Tibial nerve (tissue), 4 donors: ENCODE measurements at regions not wholly inside any gene's neighbourhood (a gene's known extent, or its start where the extent isn't known, plus 50 kb on each side); places are given as distances from the start of the nearest gene placed in this dataset.

ENCODE experiments used
- DNase-seq, 2 donors: peaks; one replicate each; pipeline ENCODE4 v3.0.0-alpha.2; 2019; ENCODE audit warnings: low spot score in 2 of 2
- H3K27ac ChIP-seq, 4 donors: fragments of 200-600 bp; sonication (generic) in 3 of 4; one replicate each; pipeline ENCODE4 v1.5.1; 2017 to 2019; ENCODE audit warnings: mild to moderate bottlenecking in 1 of 4
- H3K27me3 ChIP-seq, 2 donors: fragments of 200-600 bp; sonication (generic) in 1 of 2; one replicate each; pipeline versions ENCODE4 v1.5.1 to v1.6.0; 2017 to 2019
- H3K36me3 ChIP-seq, 3 donors: fragments of 200-600 bp; sonication (generic); one replicate each; pipeline ENCODE4 v1.5.1; 2018 to 2019
- H3K4me1 ChIP-seq, 4 donors: fragments of 200-600 bp; sonication (generic) in 3 of 4; one replicate each; pipeline ENCODE4 v1.5.1; 2017 to 2019
- H3K4me3 ChIP-seq, 4 donors: fragments of 200-600 bp; sonication (generic) in 3 of 4; one replicate each; pipeline ENCODE4 v1.5.1; 2017 to 2019; ENCODE audit warnings: mild to moderate bottlenecking in 1 of 4, moderate library complexity in 1 of 4
- H3K9me3 ChIP-seq, 4 donors: fragments of 200-600 bp; sonication (generic) in 3 of 4; one replicate each; pipeline ENCODE4 v1.5.1; 2017 to 2019
- EP300 ChIP-seq, 2 donors: sonication (generic); formaldehyde crosslinking; IDR thresholded peaks; one replicate each; pipeline ENCODE4 v1.6.1; 2017; ENCODE audit warnings: antibody characterized with exemption in 2 of 2, mild to moderate bottlenecking in 1 of 2
- POLR2A ChIP-seq, 2 donors: fragments of 450-650 bp; IDR thresholded peaks; one replicate each; pipeline ENCODE4 v1.6.1; 2017; ENCODE audit warnings: antibody characterized with exemption in 2 of 2, mild to moderate bottlenecking in 2 of 2, moderate library complexity in 2 of 2
- WGBS, 2 donors: methylation state at CpG; one replicate each; pipeline ENCODE4 v1.1.5; 2018; 5-methylcytosine and 5-hydroxymethylcytosine counted together
- TF ChIP-seq, protein P1 (sequence below), 5 experiments: fragments of 200-600 bp in 3 of 5; fragments of 450-650 bp in 2 of 5; sonication (generic) in 3 of 5; IDR thresholded peaks; one replicate each; pipeline ENCODE4 v1.5.1; 2016 to 2019; ENCODE audit warnings: antibody characterized with exemption in 5 of 5, mild to moderate bottlenecking in 3 of 5, moderate library complexity in 2 of 5

DNA sequence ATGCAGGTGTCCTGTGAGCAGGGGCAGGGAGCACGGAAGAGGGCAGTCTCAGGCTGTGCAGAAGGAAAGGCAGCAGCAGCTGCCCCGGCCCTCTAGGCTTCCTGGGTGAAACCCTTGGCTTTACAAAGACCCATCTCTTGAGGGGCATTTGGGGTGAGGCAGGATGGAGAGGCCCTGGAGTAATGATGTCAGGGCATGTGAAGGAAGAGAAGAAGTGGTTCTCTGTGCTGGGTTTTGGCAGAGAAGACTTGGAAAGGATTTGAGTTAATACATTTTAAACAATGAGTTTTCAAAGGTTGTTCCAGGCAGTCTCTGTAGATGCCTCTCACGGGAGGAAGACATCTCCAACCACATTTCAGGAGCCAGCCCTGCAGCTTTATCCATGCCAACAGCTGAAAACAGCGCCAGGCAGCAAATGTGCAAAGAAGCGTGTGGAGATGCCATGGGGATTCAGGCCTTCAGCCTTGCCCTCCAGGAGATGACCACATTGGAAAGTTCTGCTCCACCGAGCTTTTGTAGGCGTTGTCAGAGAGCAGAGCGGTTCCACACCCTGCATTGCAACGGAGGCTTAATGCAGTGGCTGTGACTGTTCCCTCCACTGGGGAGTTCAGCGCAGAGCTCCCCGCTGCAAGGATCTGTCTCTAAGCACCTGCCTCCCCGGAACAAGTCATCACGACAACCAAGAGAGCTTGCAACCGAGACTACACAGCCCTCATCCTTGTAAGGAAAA is 322.8 kb downstream of the UQCRFS1 start:
- no peak for TF ChIP-seq POLR2A (IDR thresholded peaks at IDR 0.05)
- TF ChIP-seq, protein P1, sequence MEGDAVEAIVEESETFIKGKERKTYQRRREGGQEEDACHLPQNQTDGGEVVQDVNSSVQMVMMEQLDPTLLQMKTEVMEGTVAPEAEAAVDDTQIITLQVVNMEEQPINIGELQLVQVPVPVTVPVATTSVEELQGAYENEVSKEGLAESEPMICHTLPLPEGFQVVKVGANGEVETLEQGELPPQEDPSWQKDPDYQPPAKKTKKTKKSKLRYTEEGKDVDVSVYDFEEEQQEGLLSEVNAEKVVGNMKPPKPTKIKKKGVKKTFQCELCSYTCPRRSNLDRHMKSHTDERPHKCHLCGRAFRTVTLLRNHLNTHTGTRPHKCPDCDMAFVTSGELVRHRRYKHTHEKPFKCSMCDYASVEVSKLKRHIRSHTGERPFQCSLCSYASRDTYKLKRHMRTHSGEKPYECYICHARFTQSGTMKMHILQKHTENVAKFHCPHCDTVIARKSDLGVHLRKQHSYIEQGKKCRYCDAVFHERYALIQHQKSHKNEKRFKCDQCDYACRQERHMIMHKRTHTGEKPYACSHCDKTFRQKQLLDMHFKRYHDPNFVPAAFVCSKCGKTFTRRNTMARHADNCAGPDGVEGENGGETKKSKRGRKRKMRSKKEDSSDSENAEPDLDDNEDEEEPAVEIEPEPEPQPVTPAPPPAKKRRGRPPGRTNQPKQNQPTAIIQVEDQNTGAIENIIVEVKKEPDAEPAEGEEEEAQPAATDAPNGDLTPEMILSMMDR (IDR thresholded peaks at IDR 0.05), result no peak
- no peak for TF ChIP-seq EP300 (IDR thresholded peaks at IDR 0.05)
- no peak for DNase-seq
- 65 to 69% methylated on average over 14 of the region's 14 CpGs for WGBS, 2 donors
- Histone ChIP-seq H3K27ac (no peak overlapping the region), H3K4me1 (no peaks in the 10 kb centered on the region), H3K4me3 (no peak overlapping the region), H3K9me3 (no peaks in the 10 kb centered on the region), H3K27me3 (no peaks in the 10 kb centered on the region), H3K36me3 (no peaks in the 10 kb centered on the region)

DNA sequence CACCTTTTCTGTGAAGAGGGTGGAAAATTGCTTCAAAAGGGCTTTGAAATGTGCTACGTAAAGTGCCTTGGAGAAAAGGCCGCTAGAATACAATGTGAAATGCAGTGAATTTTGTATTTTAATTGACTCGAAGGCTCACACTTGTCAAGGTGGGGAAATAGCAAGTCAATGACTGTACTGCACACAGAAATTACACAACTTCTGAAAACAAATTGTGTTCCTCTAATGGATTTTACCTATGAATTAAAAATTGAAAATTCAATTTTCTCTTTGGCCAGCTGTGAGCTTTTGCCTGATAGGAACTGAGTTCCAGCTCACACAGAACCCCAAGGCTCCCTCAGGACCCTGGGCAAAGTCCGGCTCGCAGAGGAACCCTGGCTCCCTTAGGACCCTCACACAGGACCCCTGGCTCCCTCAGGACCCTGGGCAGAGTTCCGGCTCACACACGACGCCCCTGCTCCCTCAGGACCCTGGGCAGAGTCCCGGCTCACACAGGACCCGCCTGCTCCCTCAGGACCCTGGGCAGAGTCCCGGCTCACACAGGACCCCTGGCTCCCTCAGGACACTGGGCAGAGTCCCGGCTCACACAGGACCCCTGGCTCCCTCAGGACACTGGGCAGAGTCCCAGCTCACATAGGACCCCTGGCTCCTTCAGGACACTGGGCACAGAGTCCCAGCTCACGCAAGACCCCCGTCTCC is 324.9 kb downstream of the UQCRFS1 start:
- H3K4me3 ChIP-seq, result no peak overlapping the region
- no peaks in the 10 kb centered on the region for H3K9me3 ChIP-seq
- no peak for DNase-seq
- H3K4me1 ChIP-seq, result peaks cover 0 to 4% (median 0%) of the 10 kb centered on the region in 4 donors
- H3K27ac ChIP-seq, result no peak overlapping the region
- TF ChIP-seq POLR2A (IDR thresholded peaks at IDR 0.05), result no peak
- TF ChIP-seq EP300 (IDR thresholded peaks at IDR 0.05), result no peak
- TF ChIP-seq, protein P1 (IDR thresholded peaks at IDR 0.05), result no peak
- H3K27me3 ChIP-seq, result no peaks in the 10 kb centered on the region
- WGBS, 2 donors, result 71% methylated on average over 12 to 14 of the region's 14 CpGs
- H3K36me3 ChIP-seq, result no peaks in the 10 kb centered on the region

DNA sequence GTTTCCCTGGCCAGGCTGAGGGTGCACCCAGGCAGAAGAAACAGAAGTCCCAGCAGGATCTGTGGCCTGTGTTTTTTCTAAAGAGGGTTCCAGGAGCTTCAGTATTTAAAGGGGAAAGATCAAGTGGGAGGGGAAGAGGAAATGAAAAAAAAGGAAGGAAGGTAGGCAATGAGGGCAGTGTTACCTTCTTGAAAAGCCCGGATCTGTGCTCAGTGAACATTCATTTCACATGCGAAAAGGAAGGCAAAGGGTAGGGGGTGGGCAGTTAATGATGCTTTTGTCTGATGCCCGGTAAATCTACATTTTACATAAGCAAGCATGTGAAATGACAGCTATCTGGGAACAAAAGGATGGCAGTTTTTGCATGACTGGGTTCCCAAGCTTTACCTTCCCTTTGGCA is 326.2 kb downstream of the UQCRFS1 start:
- no peak overlapping the region for H3K4me3 ChIP-seq
- 38 to 40% methylated on average over 3 of the region's 3 CpGs for WGBS, 2 donors
- peaks cover 0 to 4% (median 0%) of the 10 kb centered on the region in 4 donors for H3K4me1 ChIP-seq
- H3K36me3 ChIP-seq, result no peaks in the 10 kb centered on the region
- H3K9me3 ChIP-seq, result no peaks in the 10 kb centered on the region
- TF ChIP-seq POLR2A (IDR thresholded peaks at IDR 0.05) (no peak), EP300 (IDR thresholded peaks at IDR 0.05) (no peak)
- TF ChIP-seq, protein P1 (IDR thresholded peaks at IDR 0.05), result no peak
- H3K27ac ChIP-seq, result no peak overlapping the region
- no peak for DNase-seq
- H3K27me3 ChIP-seq, result no peaks in the 10 kb centered on the region

DNA sequence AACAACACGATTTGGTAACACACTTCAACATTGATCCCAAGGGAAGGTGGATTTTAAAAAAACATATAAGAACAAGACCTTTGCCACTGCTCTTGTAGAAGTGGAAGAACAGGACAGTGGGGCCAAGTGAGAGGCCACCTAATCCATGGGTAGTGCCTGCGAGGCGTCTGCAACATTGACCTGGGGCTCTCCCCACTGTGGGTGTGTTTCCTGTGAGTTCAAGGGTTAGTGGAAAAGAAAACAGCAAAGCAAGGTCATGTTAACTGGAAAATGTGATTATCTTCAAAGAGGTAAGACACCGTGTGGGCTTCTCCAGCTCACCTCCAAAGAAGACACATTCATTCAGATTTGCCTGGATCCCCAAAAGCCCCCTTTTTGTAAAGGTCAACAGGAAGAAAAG is 327.0 kb downstream of the UQCRFS1 start:
- no peak overlapping the region for H3K4me3 ChIP-seq
- TF ChIP-seq, protein P1 (IDR thresholded peaks at IDR 0.05), result no peak
- no peak for TF ChIP-seq EP300 (IDR thresholded peaks at IDR 0.05)
- no peak for TF ChIP-seq POLR2A (IDR thresholded peaks at IDR 0.05)
- H3K36me3 ChIP-seq, result no peaks in the 10 kb centered on the region
- peaks cover 0 to 4% (median 0%) of the 10 kb centered on the region in 4 donors for H3K4me1 ChIP-seq
- no peak overlapping the region for H3K27ac ChIP-seq
- no peak for DNase-seq
- no peaks in the 10 kb centered on the region for H3K27me3 ChIP-seq
- WGBS, 2 donors, result 50 to 57% methylated on average over 4 of the region's 4 CpGs
- no peaks in the 10 kb centered on the region for H3K9me3 ChIP-seq

DNA sequence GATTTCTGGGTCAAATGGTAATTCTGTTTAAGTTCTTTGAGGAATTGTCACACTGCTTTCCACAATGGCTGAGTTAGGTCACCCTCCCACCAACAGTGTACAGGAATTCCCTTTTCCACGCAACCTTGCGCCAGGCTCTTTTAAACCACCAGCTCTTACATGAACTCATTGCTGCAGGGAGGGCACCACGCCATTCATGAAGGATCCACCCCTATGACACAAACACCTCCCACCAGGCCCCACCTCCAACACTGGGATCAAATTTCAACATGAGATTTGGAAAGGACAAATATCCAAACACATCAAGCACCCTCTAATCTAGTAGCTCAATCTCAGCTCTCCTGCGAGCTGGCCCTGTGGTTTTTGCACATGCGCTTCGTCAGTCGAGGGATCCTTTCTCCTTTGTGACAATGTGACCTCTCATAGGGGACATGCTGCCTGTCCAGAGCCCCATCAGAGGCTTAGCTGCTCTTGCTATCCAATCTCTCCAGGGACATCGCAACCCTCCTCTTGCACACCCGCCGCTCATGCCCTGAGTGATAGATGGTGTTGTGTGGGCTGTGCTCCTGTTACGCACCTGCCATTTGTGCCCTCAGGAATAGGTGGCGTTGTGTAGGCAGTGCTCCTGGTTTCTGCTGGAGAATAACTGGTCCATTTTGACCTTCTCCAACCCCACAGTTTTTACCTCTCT is 328.0 kb downstream of the UQCRFS1 start:
- Histone ChIP-seq H3K4me1 (peaks cover 0 to 4% (median 0%) of the 10 kb centered on the region in 4 donors), H3K27me3 (no peaks in the 10 kb centered on the region), H3K4me3 (no peak overlapping the region), H3K36me3 (no peaks in the 10 kb centered on the region), H3K27ac (no peak overlapping the region), H3K9me3 (no peaks in the 10 kb centered on the region)
- TF ChIP-seq, protein P1 (IDR thresholded peaks at IDR 0.05), result no peak
- TF ChIP-seq EP300 (IDR thresholded peaks at IDR 0.05) (no peak), POLR2A (IDR thresholded peaks at IDR 0.05) (no peak)
- no peak for DNase-seq
- 58 to 77% methylated on average over 10 to 12 of the region's 12 CpGs for WGBS, 2 donors
